Psoas muscle (tissue), 7 donors: ENCODE measurements at regions not wholly inside any gene's neighbourhood (a gene's known extent, or its start where the extent isn't known, plus 50 kb on each side); places are given as distances from the start of the nearest gene placed in this dataset.

Source experiments
- ATAC-seq, 4 donors: fragments of 200-7000 bp; cut with Tn5 transposase; one replicate each; pipeline ENCODE4 v1.9.1; 2020; ENCODE audit warnings: moderate library complexity in 3 of 4, mild to moderate bottlenecking in 2 of 4
- DNase-seq, 2 donors: peaks; one replicate each; pipeline ENCODE4 v3.0.0-alpha.2; 2020
- H3K27ac ChIP-seq: fragments of 200-600 bp; one replicate; pipeline ENCODE4 v1.8.0; 2022
- H3K27me3 ChIP-seq, 3 donors: fragments of 200-600 bp in 1 of 3; one replicate each; pipeline versions ENCODE4 v1.6.1 to v1.8.0; 2013 to 2022; ENCODE audit warnings: low read length in 2 of 3, mild to moderate bottlenecking in 2 of 3, moderate library complexity in 1 of 3; ENCODE audit not compliant: insufficient read depth in 3 of 3
- H3K36me3 ChIP-seq, 2 donors: fragments of 200-600 bp in 1 of 2; one replicate each; pipeline versions ENCODE4 v1.6.1 to v1.8.0; 2013 to 2022; ENCODE audit warnings: low read depth in 1 of 2, mild to moderate bottlenecking in 1 of 2, moderate library complexity in 1 of 2; ENCODE audit not compliant: insufficient read depth in 1 of 2
- H3K4me1 ChIP-seq: fragments of 200-600 bp; one replicate; pipeline ENCODE4 v1.8.0; 2022
- H3K4me3 ChIP-seq: fragments of 200-600 bp; one replicate; pipeline ENCODE4 v1.8.0; 2022; ENCODE audit warnings: mild to moderate bottlenecking
- H3K9me3 ChIP-seq: fragments of 200-600 bp; one replicate; pipeline ENCODE4 v1.8.0; 2022
- CTCF ChIP-seq: fragments of 200-600 bp; IDR thresholded peaks from one replicate; pipeline ENCODE4 v1.8.0; 2022; ENCODE audit warnings: antibody characterized with exemption
- WGBS, 3 donors: extraction: QIAGEN DNeasy Blood & Tissue Kit; methylation state at CpG; one replicate each; pipeline versions ENCODE4 v1.1.6 to v1.1.7; 2013; 5-methylcytosine and 5-hydroxymethylcytosine counted together
- intact Hi-C, 2 donors: fragments of 100-400 bp; cut with DNase I; formaldehyde crosslinking; loops; one replicate each; pipeline versions ENCODE4 v1.11.0 to v1.14.2; 2022
- donor health status: healthy with polysubstance abuse.
- donor health status: DM: no; HTN: no; CAD: no; lungs with moderate emphysema.
- donor health status: Bipolar disorder and iron deficiency.
- donor health status: healthy.
- donor health status: DM: yes; HTN: yes; CAD: no.
- donor health status: DM: no; HTN: no; CAD: no.
- donor health status: DM: yes; HTN: yes; CAD: no.

GRCh38 chr6:54574671-54575070, 266.4 kb downstream of the TINAG start:
- ATAC-seq (no peak), DNase-seq (no peak)
- H3K27me3 ChIP-seq: no peaks in the 10 kb centered on the region
- no peak overlapping the region for H3K4me3 ChIP-seq
- H3K9me3 ChIP-seq: no peaks in the 10 kb centered on the region
- intact Hi-C loops: no loop called here
- no peaks in the 10 kb centered on the region for H3K36me3 ChIP-seq
- no peaks in the 10 kb centered on the region for H3K4me1 ChIP-seq
- TF ChIP-seq CTCF: no peak
- 0% methylated on average over 1 of the region's 1 CpG for WGBS, 3 donors
- no peak overlapping the region for H3K27ac ChIP-seq

- intact Hi-C loops: no loop called here
Measured at GRCh38 chr6:54578261-54578660, 268.3 kb upstream of the FAM83B start.

GRCh38 chr6:54579011-54579410, 267.6 kb upstream of the FAM83B start:
- DNase-seq (no peak), ATAC-seq (no peak)
- intact Hi-C loops: no loop called here
- H3K36me3 ChIP-seq: no peaks in the 10 kb centered on the region
- H3K4me1 ChIP-seq: no peaks in the 10 kb centered on the region
- WGBS, 3 donors: 83 to 91% (median 86%) methylated on average over 2 of the region's 2 CpGs
- no peak overlapping the region for H3K27ac ChIP-seq
- no peaks in the 10 kb centered on the region for H3K27me3 ChIP-seq
- no peak overlapping the region for H3K4me3 ChIP-seq
- no peak for TF ChIP-seq CTCF
- no peaks in the 10 kb centered on the region for H3K9me3 ChIP-seq

More at GRCh38 chr6:54578261-54578660, 268.3 kb upstream of the FAM83B start:
- ATAC-seq: no peak
- H3K36me3 ChIP-seq: no peaks in the 10 kb centered on the region
- 38 to 46% (median 42%) methylated on average over 3 of the region's 3 CpGs for WGBS, 3 donors
- no peak overlapping the region for H3K27ac ChIP-seq
- H3K4me1 ChIP-seq: no peaks in the 10 kb centered on the region
- TF ChIP-seq CTCF: no peak
- no peak overlapping the region for H3K4me3 ChIP-seq
- no peaks in the 10 kb centered on the region for H3K9me3 ChIP-seq
- DNase-seq: no peak
- no peaks in the 10 kb centered on the region for H3K27me3 ChIP-seq

- no peak overlapping the region for H3K4me3 ChIP-seq
- no peaks in the 10 kb centered on the region for H3K9me3 ChIP-seq
- ATAC-seq (no peak), DNase-seq (no peak)
- H3K27me3 ChIP-seq: no peaks in the 10 kb centered on the region
- H3K4me1 ChIP-seq: no peaks in the 10 kb centered on the region
- no peak overlapping the region for H3K27ac ChIP-seq
- TF ChIP-seq CTCF: no peak
- H3K36me3 ChIP-seq: no peaks in the 10 kb centered on the region
- intact Hi-C loops: no loop called here
Measured at GRCh38 chr6:54586251-54586650, 260.3 kb upstream of the FAM83B start.

- ATAC-seq (no peak), DNase-seq (no peak)
- intact Hi-C loops: no loop called here
- Histone ChIP-seq H3K36me3 (no peaks in the 10 kb centered on the region), H3K4me1 (no peaks in the 10 kb centered on the region), H3K9me3 (no peaks in the 10 kb centered on the region), H3K4me3 (no peak overlapping the region), H3K27ac (no peak overlapping the region), H3K27me3 (no peaks in the 10 kb centered on the region)
- no peak for TF ChIP-seq CTCF
- 51 to 61% (median 55%) methylated on average over 3 of the region's 3 CpGs for WGBS, 3 donors
Measured at GRCh38 chr6:54587277-54587676, 259.3 kb upstream of the FAM83B start.
